ENCODE measurements at regions not wholly inside any gene's neighbourhood (a gene's known extent, or its start where the extent isn't known, plus 50 kb on each side); places are given as distances from the start of the nearest gene placed in this dataset.

- Mint-ChIP-seq H3K36me3 (ENCODE audit: low read depth) (no peaks in the 10 kb centered on the region), H3K4me1 (ENCODE audit: low read depth) (no peaks in the 10 kb centered on the region), H3K27ac (no peak overlapping the region), H3K27me3 (ENCODE audit: low read depth) (no peaks in the 10 kb centered on the region), H3K4me3 (ENCODE audit: low read depth) (no peak overlapping the region), H3K9me3 (no peaks in the 10 kb centered on the region)
- intact Hi-C loops (cut with micrococcal nuclease), result no loop called here
- DNase-seq (ENCODE audit: low spot score), result no peak
Observed at GRCh38 chr1:55640708-55641473, 425.7 kb upstream of the USP24 start.

GRCh38 chr1:55639526-55639925, 424.4 kb upstream of the USP24 start:
- Mint-ChIP-seq H3K27me3 (ENCODE audit: low read depth) (no peaks in the 10 kb centered on the region), H3K4me1 (ENCODE audit: low read depth) (no peaks in the 10 kb centered on the region), H3K9me3 (no peaks in the 10 kb centered on the region), H3K27ac (no peak overlapping the region), H3K36me3 (ENCODE audit: low read depth) (no peaks in the 10 kb centered on the region), H3K4me3 (ENCODE audit: low read depth) (no peak overlapping the region)
- intact Hi-C loops (cut with micrococcal nuclease), result no loop called here
- no peak for DNase-seq (ENCODE audit: low spot score)

- Mint-ChIP-seq H3K36me3 (ENCODE audit: low read depth) (no peaks in the 10 kb centered on the region), H3K27ac (no peak overlapping the region), H3K27me3 (ENCODE audit: low read depth) (no peaks in the 10 kb centered on the region), H3K4me3 (ENCODE audit: low read depth) (no peak overlapping the region), H3K4me1 (ENCODE audit: low read depth) (no peaks in the 10 kb centered on the region), H3K9me3 (no peaks in the 10 kb centered on the region)
- intact Hi-C loops (cut with micrococcal nuclease), result no loop called here
- DNase-seq (ENCODE audit: low spot score), result no peak
Observed at GRCh38 chr1:55639051-55639450, 423.9 kb upstream of the USP24 start.

GRCh38 chr1:55636696-55637095, 421.5 kb upstream of the USP24 start:
- H3K27me3 Mint-ChIP-seq (ENCODE audit: low read depth), result no peaks in the 10 kb centered on the region
- no peak for DNase-seq (ENCODE audit: low spot score)
- no peaks in the 10 kb centered on the region for H3K36me3 Mint-ChIP-seq (ENCODE audit: low read depth)
- no peaks in the 10 kb centered on the region for H3K9me3 Mint-ChIP-seq
- no peak overlapping the region for H3K27ac Mint-ChIP-seq
- no peak overlapping the region for H3K4me3 Mint-ChIP-seq (ENCODE audit: low read depth)
- H3K4me1 Mint-ChIP-seq (ENCODE audit: low read depth), result no peaks in the 10 kb centered on the region
- intact Hi-C loops (cut with micrococcal nuclease), result no loop called here

- intact Hi-C loops (cut with micrococcal nuclease), result no loop called here
- no peaks in the 10 kb centered on the region for H3K4me1 Mint-ChIP-seq (ENCODE audit: low read depth)
- no peak overlapping the region for H3K27ac Mint-ChIP-seq
- no peak for DNase-seq (ENCODE audit: low spot score)
- H3K36me3 Mint-ChIP-seq (ENCODE audit: low read depth), result no peaks in the 10 kb centered on the region
- H3K4me3 Mint-ChIP-seq (ENCODE audit: low read depth), result no peak overlapping the region
- H3K9me3 Mint-ChIP-seq, result no peaks in the 10 kb centered on the region
- H3K27me3 Mint-ChIP-seq (ENCODE audit: low read depth), result no peaks in the 10 kb centered on the region
Observed at GRCh38 chr1:55635856-55636255, 420.7 kb upstream of the USP24 start.

GRCh38 chr1:55634516-55634915, 419.4 kb upstream of the USP24 start:
- H3K27ac Mint-ChIP-seq, result no peak overlapping the region
- no peaks in the 10 kb centered on the region for H3K36me3 Mint-ChIP-seq (ENCODE audit: low read depth)
- intact Hi-C loops (cut with micrococcal nuclease), result no loop called here
- no peaks in the 10 kb centered on the region for H3K9me3 Mint-ChIP-seq
- no peaks in the 10 kb centered on the region for H3K4me1 Mint-ChIP-seq (ENCODE audit: low read depth)
- no peak for DNase-seq (ENCODE audit: low spot score)
- no peak overlapping the region for H3K4me3 Mint-ChIP-seq (ENCODE audit: low read depth)
- H3K27me3 Mint-ChIP-seq (ENCODE audit: low read depth), result no peaks in the 10 kb centered on the region

GRCh38 chr1:55632906-55633305, 417.7 kb upstream of the USP24 start:
- no peaks in the 10 kb centered on the region for H3K9me3 Mint-ChIP-seq
- intact Hi-C loops (cut with micrococcal nuclease), result no loop called here
- DNase-seq (ENCODE audit: low spot score), result no peak
- H3K27me3 Mint-ChIP-seq (ENCODE audit: low read depth), result no peaks in the 10 kb centered on the region
- no peak overlapping the region for H3K4me3 Mint-ChIP-seq (ENCODE audit: low read depth)
- no peak overlapping the region for H3K27ac Mint-ChIP-seq
- no peaks in the 10 kb centered on the region for H3K36me3 Mint-ChIP-seq (ENCODE audit: low read depth)
- H3K4me1 Mint-ChIP-seq (ENCODE audit: low read depth), result no peaks in the 10 kb centered on the region

GRCh38 chr1:55632058-55632457, 416.9 kb upstream of the USP24 start:
- Mint-ChIP-seq H3K36me3 (ENCODE audit: low read depth) (no peaks in the 10 kb centered on the region), H3K27me3 (ENCODE audit: low read depth) (no peaks in the 10 kb centered on the region), H3K27ac (no peak overlapping the region), H3K9me3 (no peaks in the 10 kb centered on the region), H3K4me3 (ENCODE audit: low read depth) (no peak overlapping the region), H3K4me1 (ENCODE audit: low read depth) (no peaks in the 10 kb centered on the region)
- no peak for DNase-seq (ENCODE audit: low spot score)
- intact Hi-C loops (cut with micrococcal nuclease), result no loop called here

GRCh38 chr1:55631509-55631908, 416.3 kb upstream of the USP24 start:
- Mint-ChIP-seq H3K9me3 (no peaks in the 10 kb centered on the region), H3K27me3 (ENCODE audit: low read depth) (no peaks in the 10 kb centered on the region), H3K36me3 (ENCODE audit: low read depth) (no peaks in the 10 kb centered on the region), H3K27ac (no peak overlapping the region), H3K4me3 (ENCODE audit: low read depth) (no peak overlapping the region), H3K4me1 (ENCODE audit: low read depth) (no peaks in the 10 kb centered on the region)
- intact Hi-C loops (cut with micrococcal nuclease), result no loop called here
- DNase-seq (ENCODE audit: low spot score), result no peak

GRCh38 chr1:55626326-55626725, 411.2 kb upstream of the USP24 start:
- Mint-ChIP-seq H3K27me3 (ENCODE audit: low read depth) (no peaks in the 10 kb centered on the region), H3K36me3 (ENCODE audit: low read depth) (no peaks in the 10 kb centered on the region), H3K4me1 (ENCODE audit: low read depth) (no peaks in the 10 kb centered on the region), H3K9me3 (no peaks in the 10 kb centered on the region), H3K27ac (no peak overlapping the region), H3K4me3 (ENCODE audit: low read depth) (no peak overlapping the region)
- intact Hi-C loops (cut with micrococcal nuclease), result no loop called here
- no peak for DNase-seq (ENCODE audit: low spot score)

- no peaks in the 10 kb centered on the region for H3K9me3 Mint-ChIP-seq
- H3K27ac Mint-ChIP-seq, result no peak overlapping the region
- intact Hi-C loops (cut with micrococcal nuclease), result no loop called here
- H3K27me3 Mint-ChIP-seq (ENCODE audit: low read depth), result no peaks in the 10 kb centered on the region
- H3K4me1 Mint-ChIP-seq (ENCODE audit: low read depth), result no peaks in the 10 kb centered on the region
- H3K36me3 Mint-ChIP-seq (ENCODE audit: low read depth), result no peaks in the 10 kb centered on the region
- no peak overlapping the region for H3K4me3 Mint-ChIP-seq (ENCODE audit: low read depth)
- no peak for DNase-seq (ENCODE audit: low spot score)
Observed at GRCh38 chr1:55624766-55625165, 409.6 kb upstream of the USP24 start.

- H3K36me3 Mint-ChIP-seq (ENCODE audit: low read depth), result no peaks in the 10 kb centered on the region
- no peak overlapping the region for H3K4me3 Mint-ChIP-seq (ENCODE audit: low read depth)
- H3K27me3 Mint-ChIP-seq (ENCODE audit: low read depth), result no peaks in the 10 kb centered on the region
- no peaks in the 10 kb centered on the region for H3K9me3 Mint-ChIP-seq
- DNase-seq (ENCODE audit: low spot score), result no peak
- intact Hi-C loops (cut with micrococcal nuclease), result no loop called here
- H3K27ac Mint-ChIP-seq, result no peak overlapping the region
- H3K4me1 Mint-ChIP-seq (ENCODE audit: low read depth), result no peaks in the 10 kb centered on the region
Observed at GRCh38 chr1:55623311-55623710, 408.1 kb upstream of the USP24 start.

GRCh38 chr1:55622074-55622473, 406.9 kb upstream of the USP24 start:
- DNase-seq (ENCODE audit: low spot score), result no peak
- Mint-ChIP-seq H3K36me3 (ENCODE audit: low read depth) (no peaks in the 10 kb centered on the region), H3K27ac (no peak overlapping the region), H3K4me1 (ENCODE audit: low read depth) (no peaks in the 10 kb centered on the region), H3K4me3 (ENCODE audit: low read depth) (no peak overlapping the region), H3K27me3 (ENCODE audit: low read depth) (no peaks in the 10 kb centered on the region), H3K9me3 (no peaks in the 10 kb centered on the region)
- intact Hi-C loops (cut with micrococcal nuclease), result no loop called here

GRCh38 chr1:55618199-55618598, 403.0 kb upstream of the USP24 start:
- H3K27ac Mint-ChIP-seq, result no peak overlapping the region
- no peaks in the 10 kb centered on the region for H3K27me3 Mint-ChIP-seq (ENCODE audit: low read depth)

More at GRCh38 chr1:55618199-55618598, 403.0 kb upstream of the USP24 start:
- Mint-ChIP-seq H3K4me3 (ENCODE audit: low read depth) (no peak overlapping the region), H3K36me3 (ENCODE audit: low read depth) (no peaks in the 10 kb centered on the region), H3K9me3 (no peaks in the 10 kb centered on the region), H3K4me1 (ENCODE audit: low read depth) (no peaks in the 10 kb centered on the region)
- intact Hi-C loops (cut with micrococcal nuclease), result no loop called here
- no peak for DNase-seq (ENCODE audit: low spot score)
